ENCODE measurements at regions not wholly inside any gene's neighbourhood (a gene's known extent, or its start where the extent isn't known, plus 50 kb on each side); places are given as distances from the start of the nearest gene placed in this dataset.

- POLR2A ChIA-PET = no interaction called here
Measured at GRCh38 chr18:40494603-40495002, 1460.4 kb upstream of the PIK3C3 start.

GRCh38 chr18:40493316-40493715 lies 1461.7 kb upstream of the PIK3C3 start:
- no peaks in the 10 kb centered on the region for H3K27me3 ChIP-seq (replicated peaks in 1 of 2; ENCODE audit: control insufficient read depth in 2 of 2, extremely low read depth in 1 of 2, insufficient read depth in 2 of 2, low read length in 1 of 2)
- H3K27ac ChIP-seq (ENCODE audit: low read length) = no peak overlapping the region
- peaks cover 16 to 35% (median 17%) of the 10 kb centered on the region in 3 donors for H3K9me3 Mint-ChIP-seq
- no peak for DNase-seq
- no CpG with 5 or more reads among the region's 4 CpGs for WGBS (ENCODE audit: insufficient coverage)
- no peaks in the 10 kb centered on the region for H3K4me1 Mint-ChIP-seq
- no peaks in the 10 kb centered on the region for H3K36me3 Mint-ChIP-seq
- no peaks in the 10 kb centered on the region for H3K9me3 ChIP-seq
- H3K27me3 Mint-ChIP-seq = no peaks in the 10 kb centered on the region
- no peak for ATAC-seq (replicated peaks in 1 of 4)
- no peak overlapping the region for H3K4me3 ChIP-seq (ENCODE audit: control insufficient read depth in 1 of 2, extremely low read depth in 1 of 2, low read length in 1 of 2)
- no peaks in the 10 kb centered on the region for H3K36me3 ChIP-seq (ENCODE audit: control insufficient read depth in 2 of 2, extremely low read depth in 1 of 2, insufficient read depth in 1 of 2, low read length in 1 of 2)
- ChIA-PET CTCF (no interaction called here), POLR2A (no interaction called here)
- no peak overlapping the region for H3K4me3 Mint-ChIP-seq
- H3K27ac Mint-ChIP-seq = no peak overlapping the region
- H3K4me1 ChIP-seq (ENCODE audit: control insufficient read depth in 1 of 2, extremely low read depth in 1 of 2, insufficient read depth in 2 of 2, low read length in 2 of 2) = no peaks in the 10 kb centered on the region

More at GRCh38 chr18:40494603-40495002, 1460.4 kb upstream of the PIK3C3 start:
- Histone ChIP-seq H3K27me3 (replicated peaks in 1 of 2; ENCODE audit: control insufficient read depth in 2 of 2, extremely low read depth in 1 of 2, insufficient read depth in 2 of 2, low read length in 1 of 2) (no peaks in the 10 kb centered on the region), H3K4me3 (ENCODE audit: control insufficient read depth in 1 of 2, extremely low read depth in 1 of 2, low read length in 1 of 2) (no peak overlapping the region), H3K27ac (ENCODE audit: low read length) (no peak overlapping the region), H3K9me3 (no peaks in the 10 kb centered on the region), H3K36me3 (ENCODE audit: control insufficient read depth in 2 of 2, extremely low read depth in 1 of 2, insufficient read depth in 1 of 2, low read length in 1 of 2) (no peaks in the 10 kb centered on the region), H3K4me1 (ENCODE audit: control insufficient read depth in 1 of 2, extremely low read depth in 1 of 2, insufficient read depth in 2 of 2, low read length in 2 of 2) (no peaks in the 10 kb centered on the region)
- H3K9me3 Mint-ChIP-seq = peaks cover 14 to 32% (median 17%) of the 10 kb centered on the region in 3 donors
- no peaks in the 10 kb centered on the region for H3K36me3 Mint-ChIP-seq
- no peak overlapping the region for H3K27ac Mint-ChIP-seq
- ATAC-seq (replicated peaks in 1 of 4) (no peak), DNase-seq (no peak)
- H3K4me3 Mint-ChIP-seq = no peak overlapping the region
- H3K27me3 Mint-ChIP-seq = no peaks in the 10 kb centered on the region
- no peaks in the 10 kb centered on the region for H3K4me1 Mint-ChIP-seq
- WGBS (ENCODE audit: insufficient coverage) = 90% methylated on average over 1 of the region's 2 CpGs
- CTCF ChIA-PET = no interaction called here

GRCh38 chr18:40489301-40489700 lies 1465.7 kb upstream of the PIK3C3 start:
- Histone ChIP-seq H3K9me3 (no peaks in the 10 kb centered on the region), H3K4me1 (ENCODE audit: control insufficient read depth in 1 of 2, extremely low read depth in 1 of 2, insufficient read depth in 2 of 2, low read length in 2 of 2) (no peaks in the 10 kb centered on the region), H3K4me3 (ENCODE audit: control insufficient read depth in 1 of 2, extremely low read depth in 1 of 2, low read length in 1 of 2) (no peak overlapping the region), H3K36me3 (ENCODE audit: control insufficient read depth in 2 of 2, extremely low read depth in 1 of 2, insufficient read depth in 1 of 2, low read length in 1 of 2) (no peaks in the 10 kb centered on the region), H3K27ac (ENCODE audit: low read length) (no peak overlapping the region), H3K27me3 (replicated peaks in 1 of 2; ENCODE audit: control insufficient read depth in 2 of 2, extremely low read depth in 1 of 2, insufficient read depth in 2 of 2, low read length in 1 of 2) (no peaks in the 10 kb centered on the region)
- Mint-ChIP-seq H3K27me3 (no peaks in the 10 kb centered on the region), H3K9me3 (peaks cover 11 to 20% (median 16%) of the 10 kb centered on the region in 3 donors), H3K36me3 (no peaks in the 10 kb centered on the region), H3K27ac (no peak overlapping the region), H3K4me1 (no peaks in the 10 kb centered on the region), H3K4me3 (no peak overlapping the region)
- ATAC-seq (replicated peaks in 1 of 4) = no peak
- DNase-seq = no peak
- CTCF ChIA-PET = no interaction called here
- POLR2A ChIA-PET = no interaction called here

GRCh38 chr18:40485318-40485717 lies 1469.7 kb upstream of the PIK3C3 start:
- Mint-ChIP-seq H3K4me1 (no peaks in the 10 kb centered on the region), H3K27ac (no peak overlapping the region), H3K27me3 (no peaks in the 10 kb centered on the region), H3K4me3 (no peak overlapping the region), H3K9me3 (peaks cover 7 to 16% (median 10%) of the 10 kb centered on the region in 3 donors), H3K36me3 (no peaks in the 10 kb centered on the region)
- Histone ChIP-seq H3K4me3 (ENCODE audit: control insufficient read depth in 1 of 2, extremely low read depth in 1 of 2, low read length in 1 of 2) (no peak overlapping the region), H3K9me3 (no peaks in the 10 kb centered on the region), H3K4me1 (ENCODE audit: control insufficient read depth in 1 of 2, extremely low read depth in 1 of 2, insufficient read depth in 2 of 2, low read length in 2 of 2) (no peaks in the 10 kb centered on the region), H3K27me3 (replicated peaks in 1 of 2; ENCODE audit: control insufficient read depth in 2 of 2, extremely low read depth in 1 of 2, insufficient read depth in 2 of 2, low read length in 1 of 2) (no peaks in the 10 kb centered on the region), H3K27ac (ENCODE audit: low read length) (no peak overlapping the region), H3K36me3 (ENCODE audit: control insufficient read depth in 2 of 2, extremely low read depth in 1 of 2, insufficient read depth in 1 of 2, low read length in 1 of 2) (no peaks in the 10 kb centered on the region)
- DNase-seq = no peak
- ATAC-seq (replicated peaks in 1 of 4) = no peak
- CTCF ChIA-PET = no interaction called here
- POLR2A ChIA-PET = no interaction called here

GRCh38 chr18:40473221-40474029 lies 1481.6 kb upstream of the PIK3C3 start:
- H3K27me3 Mint-ChIP-seq = no peaks in the 10 kb centered on the region
- DNase-seq (no peak), ATAC-seq (replicated peaks in 1 of 4) (no peak)
- Histone ChIP-seq H3K36me3 (ENCODE audit: control insufficient read depth in 2 of 2, extremely low read depth in 1 of 2, insufficient read depth in 1 of 2, low read length in 1 of 2) (no peaks in the 10 kb centered on the region), H3K27ac (ENCODE audit: low read length) (no peak overlapping the region), H3K4me3 (ENCODE audit: control insufficient read depth in 1 of 2, extremely low read depth in 1 of 2, low read length in 1 of 2) (no peak overlapping the region), H3K27me3 (replicated peaks in 1 of 2; ENCODE audit: control insufficient read depth in 2 of 2, extremely low read depth in 1 of 2, insufficient read depth in 2 of 2, low read length in 1 of 2) (no peaks in the 10 kb centered on the region), H3K4me1 (ENCODE audit: control insufficient read depth in 1 of 2, extremely low read depth in 1 of 2, insufficient read depth in 2 of 2, low read length in 2 of 2) (no peaks in the 10 kb centered on the region), H3K9me3 (no peaks in the 10 kb centered on the region)
- H3K36me3 Mint-ChIP-seq = no peaks in the 10 kb centered on the region
- 92% methylated on average over 6 of the region's 8 CpGs for WGBS (ENCODE audit: insufficient coverage)
- no peak overlapping the region for H3K27ac Mint-ChIP-seq
- ChIA-PET CTCF (no interaction called here), POLR2A (interaction anchor here in 1 of 2 donors (0.6 to 0.7 kb wide), 2 partner anchors 26 to 749 kb away, joined by 3 read pairs; no protein-coding TSS in a partner anchor)
- H3K9me3 Mint-ChIP-seq = peaks cover 8 to 18% (median 17%) of the 10 kb centered on the region in 3 donors
- no peaks in the 10 kb centered on the region for H3K4me1 Mint-ChIP-seq
- H3K4me3 Mint-ChIP-seq = no peak overlapping the region

GRCh38 chr18:40470723-40471122 lies 1484.3 kb upstream of the PIK3C3 start:
- Mint-ChIP-seq H3K4me3 (no peak overlapping the region), H3K4me1 (no peaks in the 10 kb centered on the region), H3K27ac (no peak overlapping the region), H3K9me3 (peaks cover 12 to 29% (median 25%) of the 10 kb centered on the region in 3 donors), H3K27me3 (no peaks in the 10 kb centered on the region), H3K36me3 (no peaks in the 10 kb centered on the region)
- H3K36me3 ChIP-seq (ENCODE audit: control insufficient read depth in 2 of 2, extremely low read depth in 1 of 2, insufficient read depth in 1 of 2, low read length in 1 of 2) = no peaks in the 10 kb centered on the region
- H3K9me3 ChIP-seq = no peaks in the 10 kb centered on the region
- H3K4me3 ChIP-seq (ENCODE audit: control insufficient read depth in 1 of 2, extremely low read depth in 1 of 2, low read length in 1 of 2) = no peak overlapping the region
- no peak overlapping the region for H3K27ac ChIP-seq (ENCODE audit: low read length)
- DNase-seq = no peak
- H3K4me1 ChIP-seq (ENCODE audit: control insufficient read depth in 1 of 2, extremely low read depth in 1 of 2, insufficient read depth in 2 of 2, low read length in 2 of 2) = no peaks in the 10 kb centered on the region
- no peak for ATAC-seq (replicated peaks in 1 of 4)
- WGBS (ENCODE audit: insufficient coverage) = no CpG with 5 or more reads among the region's 3 CpGs
- no peaks in the 10 kb centered on the region for H3K27me3 ChIP-seq (replicated peaks in 1 of 2; ENCODE audit: control insufficient read depth in 2 of 2, extremely low read depth in 1 of 2, insufficient read depth in 2 of 2, low read length in 1 of 2)
- ChIA-PET POLR2A (interaction anchor here in 1 of 2 donors (0.6 kb wide), 1 partner anchor 832 kb away, joined by 3 read pairs; no protein-coding TSS in a partner anchor), CTCF (interaction anchor here in 1 of 2 donors (0.6 kb wide), 1 partner anchor 9 kb away, joined by 3 read pairs; no protein-coding TSS in a partner anchor)

All from T-cell (primary cell).